Osteocyte (in vitro differentiated cells): ENCODE measurements at regions not wholly inside any gene's neighbourhood (a gene's known extent, or its start where the extent isn't known, plus 50 kb on each side); places are given as distances from the start of the nearest gene placed in this dataset.

Experiments
- DNase-seq: peaks from one replicate; pipeline ENCODE4 v3.0.0; 2021; ENCODE audit warnings: mixed read lengths; ENCODE audit not compliant: unreplicated experiment; ENCODE audit errors: extremely low spot score
- H3K27ac Mint-ChIP-seq: one replicate; pipeline ENCODE4 v1.8.0; 2021; ENCODE audit warnings: mild to moderate bottlenecking, mixed read lengths; ENCODE audit not compliant: unreplicated experiment
- H3K27me3 Mint-ChIP-seq: one replicate; pipeline ENCODE4 v1.8.0; 2021; ENCODE audit warnings: mixed read lengths; ENCODE audit not compliant: unreplicated experiment
- H3K36me3 Mint-ChIP-seq: one replicate; pipeline ENCODE4 v1.8.0; 2021; ENCODE audit warnings: mixed read lengths; ENCODE audit not compliant: unreplicated experiment
- H3K4me1 Mint-ChIP-seq: one replicate; pipeline ENCODE4 v1.8.0; 2021; ENCODE audit warnings: mixed read lengths; ENCODE audit not compliant: unreplicated experiment
- H3K4me3 Mint-ChIP-seq: one replicate; pipeline ENCODE4 v1.8.0; 2021; ENCODE audit warnings: mild to moderate bottlenecking, moderate library complexity, mixed read lengths; ENCODE audit not compliant: unreplicated experiment
- H3K9me3 Mint-ChIP-seq: one replicate; pipeline ENCODE4 v1.8.0; 2021; ENCODE audit warnings: mixed read lengths; ENCODE audit not compliant: unreplicated experiment
- CTCF ChIP-seq: fragments of 200-600 bp; sonication (generic); IDR thresholded peaks from 2 replicates; pipeline ENCODE4 v1.5.0; 2021; ENCODE audit warnings: antibody characterized with exemption, mild to moderate bottlenecking, moderate library complexity

DNA sequence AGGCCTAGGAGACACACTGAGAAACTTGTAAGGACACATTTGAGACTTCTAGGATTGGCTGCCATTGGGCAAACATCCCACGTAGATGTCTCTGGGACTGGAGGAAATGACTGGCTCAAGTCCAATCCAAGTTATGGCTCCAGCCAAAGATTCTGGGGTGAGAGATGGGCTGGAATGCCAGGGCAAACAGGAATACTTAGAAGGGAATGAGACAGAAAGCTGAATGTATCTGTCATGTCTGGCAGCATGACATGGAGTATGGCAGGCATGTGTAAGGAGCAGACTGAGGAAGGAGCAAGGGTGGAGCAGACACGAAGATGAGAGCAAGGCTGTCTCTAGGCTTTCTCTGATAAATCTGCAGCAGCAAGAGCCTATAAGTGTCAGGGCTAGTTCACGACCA is 209.2 kb downstream of the PHLDA1 start:
- Mint-ChIP-seq H3K27me3 (peaks cover 4% of the 10 kb centered on the region), H3K36me3 (no peaks in the 10 kb centered on the region), H3K27ac (no peak overlapping the region), H3K9me3 (no peaks in the 10 kb centered on the region), H3K4me3 (no peak overlapping the region), H3K4me1 (peaks cover 17% of the 10 kb centered on the region)
- no peak for TF ChIP-seq CTCF
- DNase-seq = no peak

GRCh38 chr12:75820848-75821578 is 210.6 kb downstream of the PHLDA1 start:
- Mint-ChIP-seq H3K4me1 (peaks cover 17% of the 10 kb centered on the region), H3K4me3 (no peak overlapping the region), H3K36me3 (no peaks in the 10 kb centered on the region), H3K27me3 (peaks cover 4% of the 10 kb centered on the region), H3K9me3 (no peaks in the 10 kb centered on the region), H3K27ac (no peak overlapping the region)
- TF ChIP-seq CTCF = no peak
- no peak for DNase-seq

- Mint-ChIP-seq H3K27me3 (peaks cover 4% of the 10 kb centered on the region), H3K27ac (no peak overlapping the region), H3K9me3 (no peaks in the 10 kb centered on the region), H3K36me3 (no peaks in the 10 kb centered on the region), H3K4me1 (peaks cover 23% of the 10 kb centered on the region), H3K4me3 (no peak overlapping the region)
- no peak for TF ChIP-seq CTCF
- DNase-seq = no peak
Observed at GRCh38 chr12:75820071-75820470, 211.5 kb downstream of the PHLDA1 start.

- H3K27ac Mint-ChIP-seq = no peak overlapping the region
- no peaks in the 10 kb centered on the region for H3K36me3 Mint-ChIP-seq
- H3K9me3 Mint-ChIP-seq = no peaks in the 10 kb centered on the region
- H3K27me3 Mint-ChIP-seq = peaks cover under 1% of the 10 kb centered on the region
- TF ChIP-seq CTCF = no peak
- no peak for DNase-seq
- no peak overlapping the region for H3K4me3 Mint-ChIP-seq
- H3K4me1 Mint-ChIP-seq = peaks cover 27% of the 10 kb centered on the region
Observed at GRCh38 chr12:75819512-75819911, 212.1 kb downstream of the PHLDA1 start.

- no peaks in the 10 kb centered on the region for H3K27me3 Mint-ChIP-seq
- no peaks in the 10 kb centered on the region for H3K9me3 Mint-ChIP-seq
- peak overlapping the region; percentile 5 for H3K27ac Mint-ChIP-seq
- no peak for TF ChIP-seq CTCF
- no peak overlapping the region for H3K4me3 Mint-ChIP-seq
- no peaks in the 10 kb centered on the region for H3K36me3 Mint-ChIP-seq
- DNase-seq = no peak
- H3K4me1 Mint-ChIP-seq = peaks cover 26% of the 10 kb centered on the region
Observed at GRCh38 chr12:75818863-75819262, 212.7 kb downstream of the PHLDA1 start.
